Stimulated activated CD8-positive, alpha-beta memory T cell treated with anti-CD3 and anti-CD28 coated beads, Interleukin-7, amount 100 ng/mL, for 4 hours (primary cell): ENCODE measurements at regions not wholly inside any gene's neighbourhood (a gene's known extent, or its start where the extent isn't known, plus 50 kb on each side); places are given as distances from the start of the nearest gene placed in this dataset.
"Not testable (repeated sequence)": the region's sequence is repeated elsewhere in the genome, so short reads cannot be mapped to it uniquely, and the experiment has no call there.

ENCODE experiments used
- DNase-seq, 2 donors: peaks; one replicate each; pipeline ENCODE4 v3.0.0-alpha.2; 2020; ENCODE audit warnings: low read depth in 2 of 2

- DNase-seq, result no peak
Measured at GRCh38 chr1:29396438-29397255, 160.3 kb downstream of the PTPRU start.

- no peak for DNase-seq
Measured at GRCh38 chr1:29395736-29396437, 159.6 kb downstream of the PTPRU start.

- DNase-seq, result no peak
Measured at GRCh38 chr1:29394521-29395225, 158.4 kb downstream of the PTPRU start.

GRCh38 chr1:29393451-29393826 lies 157.1 kb downstream of the PTPRU start:
- no peak for DNase-seq

- DNase-seq, result no peak
Measured at GRCh38 chr1:29392486-29393450, 156.4 kb downstream of the PTPRU start.

- DNase-seq, result no peak
Measured at GRCh38 chr1:29392036-29392435, 155.7 kb downstream of the PTPRU start.

GRCh38 chr1:29391362-29391880 lies 155.1 kb downstream of the PTPRU start:
- DNase-seq, result no peak

- no peak for DNase-seq
Measured at GRCh38 chr1:29390491-29391361, 154.4 kb downstream of the PTPRU start.

- no peak for DNase-seq
Measured at GRCh38 chr1:29390075-29390474, 153.8 kb downstream of the PTPRU start.

- no peak for DNase-seq
Measured at GRCh38 chr1:29389533-29390041, 153.3 kb downstream of the PTPRU start.

- DNase-seq, result no peak
Measured at GRCh38 chr1:29388884-29389283, 152.6 kb downstream of the PTPRU start.

- DNase-seq, result no peak
Measured at GRCh38 chr1:29388170-29388569, 151.8 kb downstream of the PTPRU start.

GRCh38 chr1:29387210-29387609 lies 150.9 kb downstream of the PTPRU start:
- no peak for DNase-seq

GRCh38 chr1:29386453-29386852 lies 150.1 kb downstream of the PTPRU start:
- not testable (repeated sequence) for DNase-seq

- DNase-seq, result no peak
Measured at GRCh38 chr1:29385966-29386365, 149.6 kb downstream of the PTPRU start.

- no peak for DNase-seq
Measured at GRCh38 chr1:29384496-29385015, 148.2 kb downstream of the PTPRU start.

- DNase-seq, result no peak
Measured at GRCh38 chr1:29383746-29384371, 147.5 kb downstream of the PTPRU start.

GRCh38 chr1:29382851-29383745 lies 146.8 kb downstream of the PTPRU start:
- no peak for DNase-seq
